ENCODE measurements at regions not wholly inside any gene's neighbourhood (a gene's known extent, or its start where the extent isn't known, plus 50 kb on each side); places are given as distances from the start of the nearest gene placed in this dataset.

DNA sequence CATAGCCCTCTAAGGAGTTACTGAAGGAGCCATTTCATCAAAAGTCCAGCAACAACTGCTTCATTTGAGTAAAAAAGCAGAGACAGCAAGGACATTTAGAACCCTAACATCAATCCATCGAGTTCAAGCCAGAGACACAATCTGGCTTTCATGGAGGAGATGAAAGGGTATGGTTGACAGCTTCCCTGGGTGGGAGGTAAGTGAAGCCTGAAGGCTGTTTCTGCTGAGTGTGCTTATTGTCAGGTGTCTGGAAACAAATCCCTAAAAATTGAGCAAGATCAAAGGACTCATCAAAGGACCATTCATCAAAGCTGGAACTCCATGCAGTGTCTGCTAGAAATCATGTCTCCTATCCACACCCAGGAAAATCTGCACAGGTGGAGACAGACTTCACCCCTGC lies 104.4 kb upstream of the CCDC196 start:
- no peak for DNase-seq

DNA sequence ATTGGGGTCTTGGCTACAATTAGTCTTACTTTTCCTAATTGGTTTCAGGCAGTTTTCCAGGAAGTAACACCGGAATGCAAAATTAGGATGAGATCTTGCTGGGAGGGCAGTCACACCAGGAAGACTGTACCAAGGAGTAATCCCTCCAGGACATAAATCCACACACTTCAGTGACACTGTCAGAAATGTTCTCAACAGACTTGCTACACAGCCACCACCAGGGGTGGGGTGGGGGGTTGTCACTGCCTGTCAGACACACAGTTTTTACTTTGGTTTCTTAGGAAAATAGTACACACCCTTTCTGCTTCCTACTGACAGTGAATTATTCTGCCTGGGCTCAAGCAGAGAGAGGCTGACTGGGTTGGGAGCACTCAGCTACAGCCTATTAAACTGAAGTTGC lies 102.9 kb upstream of the CCDC196 start:
- DNase-seq = no peak

DNA sequence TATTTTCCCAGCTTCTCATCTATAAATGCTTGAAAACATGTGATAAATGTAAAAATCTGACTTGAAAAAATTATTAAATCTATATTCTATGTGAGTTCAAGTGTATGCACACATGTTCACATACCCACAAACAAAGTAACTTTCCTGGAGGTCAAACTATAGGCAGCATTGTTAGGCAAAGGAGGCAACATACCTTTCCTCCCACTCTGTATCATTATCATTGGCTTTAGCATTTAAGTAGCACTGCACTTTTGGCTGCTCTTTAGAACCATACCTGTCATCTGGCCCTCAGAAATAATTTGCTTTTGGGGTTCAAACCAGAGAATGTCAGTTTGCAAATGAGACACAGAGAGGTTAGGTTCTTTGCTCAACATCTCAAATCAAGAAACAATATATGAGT lies 102.4 kb upstream of the CCDC196 start:
- DNase-seq = no peak

DNA sequence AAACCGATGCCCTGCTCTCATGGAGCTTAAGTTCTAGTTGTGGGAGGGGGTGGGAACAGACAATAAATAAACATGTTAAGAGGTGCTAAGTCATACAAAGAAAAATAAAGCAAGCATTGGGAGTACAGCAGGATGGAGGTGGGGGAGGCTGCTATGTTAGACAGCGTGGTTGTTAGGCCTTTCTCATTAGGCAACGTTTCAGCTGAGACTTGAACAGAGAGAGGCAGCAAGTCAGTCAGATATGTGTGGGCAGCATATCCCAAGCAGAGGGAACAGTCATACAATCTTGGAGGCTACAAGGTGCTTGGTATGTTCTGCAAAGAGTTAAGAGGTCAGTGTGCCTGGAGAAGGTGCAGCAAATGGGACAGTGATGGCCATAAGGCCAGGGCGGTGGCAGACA lies 97.7 kb upstream of the CCDC196 start:
- DNase-seq = no peak

DNA sequence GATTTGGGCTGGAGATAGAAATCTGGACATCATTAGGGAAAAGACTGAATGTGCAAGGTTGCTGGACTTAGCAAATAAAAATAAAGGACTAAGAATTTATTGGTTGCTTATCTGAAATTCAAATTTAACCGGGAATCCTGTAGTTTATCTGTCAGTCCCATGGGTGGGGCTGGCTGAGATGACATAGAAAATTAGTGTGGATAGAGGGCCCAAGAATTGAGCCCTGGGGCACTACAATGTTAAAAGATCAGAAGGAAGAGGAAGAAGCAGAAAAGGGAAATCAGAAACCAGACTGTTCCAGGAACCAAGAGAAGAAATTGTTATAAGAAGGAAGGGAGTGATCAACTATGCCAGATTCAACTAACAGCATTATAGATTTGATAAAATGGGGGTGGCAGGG lies 96.7 kb upstream of the CCDC196 start:
- no peak for DNase-seq

DNA sequence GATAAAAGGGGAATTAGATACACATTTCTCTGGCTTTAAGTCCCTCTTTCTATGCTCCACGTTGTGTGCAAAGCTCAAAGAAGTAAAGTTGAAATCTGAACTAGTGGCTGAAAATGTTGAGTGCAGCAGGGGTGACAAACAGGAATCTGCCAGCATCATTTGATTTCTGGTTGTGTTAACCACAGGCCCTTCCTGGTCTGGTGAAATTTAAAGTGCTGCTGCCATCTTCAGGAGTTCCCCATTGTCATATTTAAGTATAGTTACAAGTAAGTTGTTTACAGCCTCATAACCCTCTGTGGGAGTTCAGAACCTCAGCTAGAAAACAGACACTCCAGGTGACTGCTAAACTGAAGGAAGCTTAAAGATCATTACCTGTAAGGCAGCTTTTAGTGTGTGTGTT lies 90.9 kb upstream of the CCDC196 start:
- no peak for DNase-seq

DNA sequence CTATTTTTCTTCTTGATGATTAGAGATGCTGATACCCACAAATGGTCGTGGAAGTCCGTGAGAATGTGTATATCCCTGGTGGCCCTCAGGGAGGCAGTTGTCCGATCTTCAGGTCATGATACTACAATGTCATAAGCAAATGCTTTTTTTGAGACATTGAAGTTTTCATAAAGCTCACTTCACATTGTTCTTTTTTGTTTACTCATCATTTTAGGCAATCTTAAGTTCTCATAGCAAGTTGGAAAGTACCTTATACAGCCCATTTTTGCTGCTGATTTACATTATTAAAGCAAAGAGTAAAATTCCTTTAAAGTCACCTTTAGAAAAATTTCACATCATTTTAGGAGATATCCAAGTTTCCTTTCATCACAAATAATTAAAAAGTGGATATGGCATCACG lies 90.0 kb upstream of the CCDC196 start:
- DNase-seq = no peak

DNA sequence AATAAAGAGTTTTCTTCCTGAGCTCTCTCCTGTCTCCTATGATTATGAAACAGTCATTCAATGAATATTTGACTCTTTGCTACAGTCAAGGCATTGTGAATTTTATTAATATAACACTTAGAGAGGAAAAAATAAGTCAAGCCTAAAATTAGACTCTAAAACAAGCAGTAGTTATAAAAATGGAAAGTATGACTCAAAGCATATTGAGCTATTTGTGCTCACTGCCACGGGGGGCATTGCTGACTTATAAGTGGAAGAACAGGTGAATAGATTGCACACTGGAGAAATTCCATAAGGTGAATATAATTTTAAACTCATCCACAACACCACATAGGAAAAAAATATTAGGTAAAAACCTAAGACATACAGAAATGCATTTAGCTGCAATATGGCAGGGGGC lies 87.7 kb upstream of the CCDC196 start:
- no peak for DNase-seq

DNA sequence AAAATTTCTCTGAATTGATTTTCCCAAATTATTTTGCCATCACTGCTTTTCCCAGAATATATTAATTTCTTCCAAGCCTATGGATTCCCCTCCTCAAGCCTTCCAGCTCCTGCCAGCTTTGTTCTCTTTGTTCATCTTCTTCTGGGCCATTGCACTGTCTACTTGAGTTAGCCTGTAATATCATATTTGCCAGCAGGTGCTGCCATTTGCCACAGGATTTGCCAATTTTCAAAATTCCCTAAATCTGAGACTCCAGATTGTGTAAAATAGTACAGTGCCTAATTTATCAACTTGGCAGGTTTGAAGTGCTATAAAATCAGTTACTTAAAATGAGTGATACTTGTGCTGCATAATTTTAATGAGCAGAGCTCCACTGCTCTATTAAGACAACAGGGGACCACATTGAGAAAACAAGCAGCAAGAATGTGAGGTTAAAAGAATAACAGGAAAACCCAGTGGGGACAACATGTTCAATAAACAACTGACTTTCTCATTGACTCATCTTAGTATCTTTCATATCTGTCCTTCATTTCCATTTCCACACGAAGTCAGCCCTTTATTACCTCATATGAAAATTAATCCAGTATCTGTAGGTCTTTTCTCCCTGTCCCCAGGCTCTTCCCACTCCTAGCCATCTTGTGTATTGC lies 84.6 kb upstream of the CCDC196 start:
- peak; percentile 15 for DNase-seq

DNA sequence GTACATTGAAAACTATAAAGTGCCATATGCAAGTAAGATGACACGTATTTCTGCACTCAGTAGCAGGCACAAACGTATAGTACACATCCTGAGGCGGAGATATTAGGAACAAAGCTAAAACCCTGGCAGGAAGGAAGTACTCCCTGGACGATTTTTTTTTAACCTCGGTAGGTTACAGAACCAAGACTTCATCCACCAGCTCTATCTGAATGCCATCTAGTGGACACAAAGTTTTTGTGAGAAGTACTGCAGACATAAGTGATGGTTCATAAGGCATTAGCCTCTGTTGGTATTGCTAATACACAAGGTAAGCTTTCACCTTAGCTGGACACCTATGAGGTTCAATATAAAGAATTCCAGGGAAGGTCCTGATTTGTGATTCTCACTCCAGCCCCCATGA lies 83.0 kb upstream of the CCDC196 start:
- DNase-seq = peak; percentile 54

DNA sequence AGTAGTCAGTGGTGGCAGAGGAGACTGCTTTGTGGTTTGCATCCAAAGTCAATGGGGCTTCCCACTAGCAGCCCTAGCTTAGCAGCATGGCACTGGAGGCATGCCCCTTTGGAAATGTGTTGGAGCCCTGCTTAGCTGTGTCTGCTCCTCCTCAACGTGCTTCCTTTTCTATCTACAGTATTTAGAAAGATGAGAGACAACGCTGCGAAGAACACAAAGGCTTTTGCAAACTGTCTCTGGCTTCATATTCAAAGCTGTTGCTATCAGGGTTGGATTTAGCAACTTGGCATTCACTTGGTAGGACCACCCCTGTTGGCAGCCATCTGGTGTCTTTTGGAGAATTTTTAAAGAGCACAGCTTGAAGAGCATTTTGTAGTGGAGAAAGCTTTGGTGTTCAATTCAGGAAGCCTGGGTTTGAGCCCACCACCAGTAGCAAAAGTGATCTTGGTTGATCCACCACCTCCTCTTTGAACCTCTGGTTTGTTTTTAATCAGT lies 82.1 kb upstream of the CCDC196 start:
- no peak for DNase-seq

DNA sequence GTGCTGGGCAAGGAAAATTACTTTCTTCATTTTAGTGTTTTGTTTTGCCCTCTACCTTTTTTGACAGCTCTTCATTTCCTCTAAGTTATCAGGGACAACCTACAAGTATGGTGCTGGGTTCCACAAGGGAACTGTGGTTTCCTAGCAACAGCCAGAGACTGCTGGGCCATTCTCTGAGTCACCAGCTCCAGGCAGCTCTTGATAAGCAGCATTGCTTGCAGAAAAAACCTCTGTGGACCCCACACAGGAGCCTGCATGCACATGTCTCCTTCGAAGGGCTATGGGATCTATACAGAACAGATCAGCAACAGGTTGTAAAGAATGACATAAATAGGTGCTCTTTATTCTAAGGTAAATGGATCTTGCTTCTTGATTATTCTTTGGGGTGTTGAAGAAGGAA lies 81.0 kb upstream of the CCDC196 start:
- DNase-seq = no peak

DNA sequence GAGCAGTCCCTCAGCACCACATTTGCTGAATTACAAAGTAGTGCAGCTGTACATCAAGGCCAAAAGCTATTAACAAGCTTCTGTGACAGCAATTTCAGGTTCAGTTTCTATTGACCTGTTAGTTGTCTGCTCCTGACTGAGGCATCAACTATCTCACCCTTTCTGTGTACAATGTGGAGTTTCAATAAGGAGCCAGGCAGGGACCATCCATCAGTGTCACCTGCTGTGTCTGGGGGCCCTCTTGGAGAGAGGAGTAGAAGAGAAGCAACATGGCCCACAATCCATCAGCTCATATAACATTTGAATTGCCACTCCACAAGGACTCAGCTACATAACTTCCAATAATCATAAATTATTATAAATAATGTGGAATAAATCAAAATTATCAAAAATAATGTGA lies 72.3 kb upstream of the CCDC196 start:
- DNase-seq = no peak

DNA sequence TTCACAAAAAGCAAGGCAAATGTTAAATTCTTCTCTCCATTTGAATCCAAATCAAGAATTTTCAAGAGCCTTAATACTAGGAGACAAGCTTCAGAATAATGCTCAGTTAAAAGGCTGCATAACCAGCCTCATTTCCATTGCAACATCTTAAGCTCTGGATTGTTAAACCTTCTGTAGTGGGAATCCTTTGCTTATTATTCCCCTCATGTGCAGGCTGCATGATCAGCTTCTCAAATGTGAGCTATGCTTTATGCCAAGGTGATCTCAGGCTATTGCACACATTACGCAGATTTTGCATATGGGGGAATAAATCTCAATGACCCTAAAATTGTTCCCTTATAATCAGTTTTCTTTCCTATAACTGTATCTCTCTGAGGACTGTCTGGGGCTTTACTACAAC lies 71.7 kb upstream of the CCDC196 start:
- DNase-seq = no peak

DNA sequence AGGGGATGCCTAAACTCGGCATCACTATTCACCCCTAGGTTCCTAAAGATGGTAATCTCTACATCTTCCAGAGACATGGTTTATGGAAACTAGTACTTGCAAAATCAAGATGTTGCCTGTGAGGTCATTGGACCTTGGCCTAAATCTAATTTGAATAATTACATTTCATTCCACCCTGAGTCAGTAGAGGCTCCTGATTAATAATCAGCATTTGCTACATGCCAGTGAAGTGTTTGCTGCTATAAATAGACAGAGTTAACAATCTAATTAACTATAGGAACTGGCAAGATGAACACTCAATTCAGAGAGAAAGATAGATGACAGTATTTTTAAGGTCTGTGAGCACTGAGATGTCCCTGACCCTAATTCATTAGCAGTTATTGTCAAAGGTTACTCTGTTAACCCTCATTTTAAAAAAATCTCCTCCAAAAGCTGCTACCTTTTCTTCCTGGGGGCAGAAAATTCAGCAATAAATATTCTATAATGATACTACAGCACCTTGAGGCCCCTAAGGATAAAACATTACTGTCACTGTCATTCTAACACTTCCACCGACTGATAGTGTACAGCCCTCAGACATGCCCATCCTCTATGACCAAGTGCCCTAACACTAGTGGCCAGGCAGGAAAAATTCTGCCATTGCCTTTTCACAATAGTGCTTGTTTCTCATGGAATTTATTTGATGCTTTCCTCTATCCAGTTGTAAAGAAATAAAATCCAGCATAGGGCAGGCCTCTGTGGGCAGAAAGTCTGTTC lies 65.7 kb upstream of the CCDC196 start:
- DNase-seq = no peak

DNA sequence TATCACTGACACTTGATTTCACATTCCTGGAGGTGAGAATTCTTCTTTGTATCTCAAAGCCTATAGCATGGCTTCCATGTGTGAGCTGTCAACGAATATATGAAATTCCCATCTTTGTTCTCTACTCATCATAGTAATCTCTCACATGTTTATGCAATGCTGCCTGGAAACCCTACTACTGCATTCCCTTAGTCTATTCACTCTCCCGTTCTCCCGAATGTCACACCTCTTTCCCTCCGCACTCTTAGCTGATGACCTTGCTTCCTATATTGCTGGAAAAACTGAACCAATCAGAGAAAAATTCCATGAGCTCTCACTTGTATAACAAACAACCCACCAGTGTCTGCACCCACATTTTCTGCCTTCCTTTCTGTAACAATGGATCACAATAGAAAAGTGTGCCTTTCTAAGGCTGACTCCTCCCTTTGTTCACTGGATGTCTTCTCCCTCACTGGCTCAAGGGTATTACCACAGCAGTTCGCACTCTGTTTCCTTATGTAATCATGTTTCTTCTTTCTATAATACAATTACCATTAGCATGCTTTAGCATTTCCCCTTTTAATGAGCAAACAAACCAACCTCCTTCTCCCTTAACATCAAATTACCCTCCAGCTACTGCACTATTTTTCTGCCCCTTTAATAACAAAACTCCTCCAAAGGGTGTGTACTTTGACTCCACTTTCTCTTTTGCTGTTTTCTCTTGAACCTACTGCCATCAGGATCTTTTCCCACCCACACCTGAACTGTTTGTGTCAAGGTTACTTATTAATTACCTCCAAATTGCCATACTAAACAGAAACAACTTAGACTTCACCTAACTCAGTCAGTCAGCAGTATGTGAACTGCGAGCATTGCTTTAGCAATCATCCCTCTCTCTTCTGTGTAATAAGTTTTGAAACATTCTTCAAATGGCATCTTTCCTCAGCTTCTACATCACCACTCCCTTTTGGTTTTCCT lies 63.9 kb upstream of the CCDC196 start:
- no peak for DNase-seq

DNA sequence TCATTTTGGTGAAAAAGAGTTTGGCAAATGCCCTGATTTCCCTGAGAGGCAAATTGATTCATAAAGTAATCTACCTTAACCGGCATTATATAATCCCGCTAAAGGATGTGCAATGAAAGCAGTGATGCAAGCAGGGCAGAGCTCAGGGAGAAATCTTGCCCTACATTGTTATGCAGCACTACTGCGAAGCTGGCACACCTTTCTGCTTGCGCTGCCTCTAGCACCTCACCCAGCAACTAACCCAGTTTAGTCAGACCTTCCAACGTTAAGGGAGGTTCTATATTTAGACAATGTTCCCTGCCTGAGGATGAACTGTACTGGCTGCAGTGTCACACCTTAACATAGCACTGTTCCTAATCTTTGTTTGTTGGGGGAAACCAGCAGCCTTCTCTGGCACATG lies 60.8 kb upstream of the CCDC196 start:
- no peak for DNase-seq

DNA sequence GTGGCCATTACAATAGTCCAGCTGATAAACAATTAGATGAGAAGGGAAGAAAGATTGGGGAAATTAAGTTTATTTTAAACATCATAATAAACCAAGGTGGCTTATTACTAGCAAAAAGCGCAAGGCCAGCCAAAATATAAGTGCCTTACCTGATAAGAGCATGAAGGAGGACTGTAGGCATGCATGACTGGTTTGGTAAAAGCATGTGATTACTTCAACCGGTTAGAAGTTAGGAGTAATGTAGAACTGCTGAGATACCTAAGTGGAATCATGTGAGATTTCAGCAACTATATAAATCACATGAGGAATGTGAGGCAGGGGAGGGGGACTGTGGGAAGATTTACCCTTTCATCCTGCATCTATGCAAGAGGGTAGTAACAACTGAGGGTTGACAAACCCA lies 59.7 kb upstream of the CCDC196 start:
- no peak for DNase-seq

DNA sequence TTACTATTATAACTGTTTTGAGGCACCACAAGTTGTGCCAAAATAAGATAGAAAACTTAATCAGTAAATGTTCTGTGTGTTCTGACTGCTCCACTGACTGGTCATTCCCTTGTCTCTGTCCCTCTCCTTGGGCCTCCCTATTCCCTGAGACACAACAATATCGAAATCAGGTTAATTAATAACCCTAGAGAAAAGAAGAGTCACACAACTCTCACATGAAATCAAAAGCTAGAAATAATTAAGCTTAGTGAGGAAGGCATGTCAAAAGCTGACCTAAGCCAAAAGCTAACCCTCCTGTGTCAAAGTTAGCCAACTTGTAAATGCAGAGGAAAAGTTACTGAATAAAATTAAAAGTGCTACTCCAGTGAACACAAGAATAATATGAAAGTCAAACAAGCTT lies 53.8 kb upstream of the CCDC196 start:
- DNase-seq = no peak

DNA sequence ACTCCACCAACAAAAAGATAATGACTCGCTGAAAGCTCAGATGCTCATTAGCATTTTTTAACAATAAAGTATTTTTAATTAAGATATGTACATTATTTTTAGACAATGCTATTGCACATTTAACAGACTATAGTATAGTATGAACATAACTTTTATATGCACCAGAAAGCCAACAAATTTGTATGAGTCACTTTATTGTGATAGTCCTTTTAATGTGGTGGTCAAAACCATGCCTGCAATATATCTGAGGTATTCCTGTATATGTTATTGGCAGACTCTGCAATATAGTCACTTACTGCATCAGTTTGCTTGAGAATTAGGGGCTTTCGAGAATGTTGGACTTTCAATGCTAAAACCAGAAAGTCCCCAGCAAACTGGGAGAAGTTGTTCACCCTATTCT lies 51.7 kb upstream of the CCDC196 start:
- DNase-seq = no peak

DNA sequence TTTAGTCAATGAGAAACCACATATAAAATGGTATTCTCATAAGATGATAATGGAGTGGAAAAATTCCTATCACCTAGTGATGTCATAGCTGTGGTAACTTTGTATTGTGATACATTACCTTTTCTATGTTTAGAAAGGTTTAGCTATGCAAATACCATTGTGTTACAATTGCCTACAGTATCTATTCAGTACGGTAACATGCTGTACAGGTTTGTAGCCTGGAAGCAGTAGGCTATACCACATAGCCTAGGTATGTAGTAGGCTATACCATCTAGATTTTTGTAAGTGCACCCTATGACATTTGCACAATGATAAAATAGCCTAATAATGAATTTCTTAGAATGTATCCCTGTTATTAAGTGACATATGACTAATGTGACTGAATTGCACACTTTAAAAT lies 50.5 kb upstream of the CCDC196 start:
- no peak for DNase-seq
